PFSK-1 (cell line): ENCODE measurements at regions not wholly inside any gene's neighbourhood (a gene's known extent, or its start where the extent isn't known, plus 50 kb on each side); places are given as distances from the start of the nearest gene placed in this dataset.

Experiments used
- FOXP2 ChIP-seq: optimal IDR thresholded peaks from 2 replicates; pipeline ENCODE3; 2011; ENCODE audit warnings: borderline replicate concordance, control low read depth, inconsistent platforms; ENCODE audit not compliant: insufficient read depth; ENCODE audit errors: extremely low read length, extremely low read depth
- POLR2AphosphoS5 ChIP-seq: IDR thresholded peaks from 2 replicates; pipeline ENCODE4 v1.6.1; 2012; ENCODE audit warnings: low read depth, mild to moderate bottlenecking, control low read depth, low read length, moderate library complexity
- REST ChIP-seq, 2 experiments: IDR thresholded peaks; 2 replicates each; pipeline versions ENCODE4 v1.6.1 to v1.8.0; 2011 to 2012; ENCODE audit warnings: low read depth in 2 of 2, low read length in 2 of 2, control low read depth in 1 of 2, inconsistent platforms in 1 of 2, mild to moderate bottlenecking in 1 of 2, moderate library complexity in 1 of 2; ENCODE audit not compliant: insufficient read depth in 1 of 2
- SIN3A ChIP-seq: IDR thresholded peaks from 2 replicates; pipeline ENCODE4 v1.6.1; 2012; ENCODE audit warnings: mild to moderate bottlenecking, low read length, moderate library complexity, borderline replicate concordance; ENCODE audit not compliant: insufficient read depth
- TAF1 ChIP-seq: IDR thresholded peaks from 2 replicates; pipeline ENCODE4 v1.6.1; 2012; ENCODE audit warnings: low read length, control low read depth, borderline replicate concordance; ENCODE audit not compliant: insufficient read depth

- no peak for TF ChIP-seq TAF1
- no peak for TF ChIP-seq FOXP2
- TF ChIP-seq SIN3A: no peak
- TF ChIP-seq REST (IDR thresholded peaks at IDR 0.05; ENCODE audit: insufficient read depth in 1 of 2, low read depth in 2 of 2, low read length in 2 of 2): no peak
- TF ChIP-seq POLR2AphosphoS5: no peak
Observed at GRCh38 chr2:176984987-176985386, 227.6 kb upstream of the HNRNPA3 start.

GRCh38 chr2:176985871-176986270, 226.7 kb upstream of the HNRNPA3 start:
- TF ChIP-seq REST (IDR thresholded peaks at IDR 0.05; ENCODE audit: insufficient read depth in 1 of 2, low read depth in 2 of 2, low read length in 2 of 2): no peak

GRCh38 chr2:176986487-176986886, 226.1 kb upstream of the HNRNPA3 start:
- TF ChIP-seq POLR2AphosphoS5 (no peak), REST (IDR thresholded peaks at IDR 0.05; ENCODE audit: insufficient read depth in 1 of 2, low read depth in 2 of 2, low read length in 2 of 2) (no peak), SIN3A (no peak), TAF1 (no peak), FOXP2 (no peak)

GRCh38 chr2:176991411-176991810, 221.2 kb upstream of the HNRNPA3 start:
- no peak for TF ChIP-seq POLR2AphosphoS5
- no peak for TF ChIP-seq TAF1

- TF ChIP-seq SIN3A (no peak), POLR2AphosphoS5 (no peak), FOXP2 (no peak), TAF1 (no peak), REST (IDR thresholded peaks at IDR 0.05; ENCODE audit: insufficient read depth in 1 of 2, low read depth in 2 of 2, low read length in 2 of 2) (no peak)
Observed at GRCh38 chr2:176997074-176997791, 215.4 kb upstream of the HNRNPA3 start.
